ACHN (cell line): ENCODE measurements at regions not wholly inside any gene's neighbourhood (a gene's known extent, or its start where the extent isn't known, plus 50 kb on each side); places are given as distances from the start of the nearest gene placed in this dataset.
"Not testable (repeated sequence)": the region's sequence is repeated elsewhere in the genome, so short reads cannot be mapped to it uniquely, and the experiment has no call there.

Source experiments
- DNase-seq: peaks from one replicate; pipeline ENCODE4 v3.0.0-alpha.2; 2015
- in situ Hi-C: cut with HindIII; loops from 2 replicates; pipeline ENCODE4 v1.10.0; 2017; ENCODE audit warnings: low sequenced_read_pairs, low pct_ligation_motif_present, low pct_unique_long_range_greater_than_20kb

DNA sequence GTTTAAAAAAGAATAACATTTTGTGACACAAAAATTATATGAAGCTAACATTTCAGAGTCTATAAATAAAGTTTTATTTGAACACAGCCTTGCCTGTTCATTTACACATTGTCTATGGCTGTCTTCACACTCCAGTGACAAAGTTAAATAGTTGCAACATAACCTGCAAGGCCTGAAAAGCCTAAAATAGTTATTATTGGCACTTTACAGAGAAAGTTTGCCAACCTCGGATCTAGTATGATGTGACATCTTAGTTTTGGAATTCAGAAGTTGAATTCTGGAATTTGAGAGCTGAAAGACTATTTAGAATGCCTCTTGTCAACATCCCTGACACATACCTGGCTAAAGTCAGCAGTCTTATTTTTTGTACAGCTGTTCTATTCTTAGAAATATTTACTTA is 68.3 kb downstream of the DYRK2 start:
- in situ Hi-C loops = no loop called here
- DNase-seq = peak; percentile 13

- DNase-seq, in situ Hi-C loops: not testable (repeated sequence)
These were observed 70.8 kb downstream of the DYRK2 start for GRCh38 chr12:67719303-67719702.

DNA sequence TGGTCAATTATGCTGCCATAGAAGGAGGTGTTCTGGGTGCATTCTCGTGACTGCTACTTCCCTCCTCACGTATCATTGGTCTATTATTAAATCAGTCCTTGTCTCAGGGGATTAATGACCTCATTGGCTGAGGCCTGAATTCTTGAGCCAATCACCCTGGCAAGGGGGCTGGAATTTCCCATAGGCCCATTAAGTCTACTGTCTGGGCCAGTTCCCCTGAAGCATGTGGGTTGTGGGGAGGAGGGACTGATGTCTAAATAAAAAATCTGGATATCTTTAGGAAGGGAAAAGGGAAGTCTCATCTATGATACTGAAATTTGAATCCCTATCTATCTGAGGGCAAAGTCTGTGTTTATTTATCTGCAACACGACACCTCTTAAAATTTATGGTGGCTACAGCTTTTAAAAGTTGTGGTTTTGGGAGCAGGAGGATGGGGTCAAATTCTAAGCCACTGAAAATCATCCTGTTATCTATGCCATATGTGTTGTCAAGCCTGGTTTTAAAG is 71.9 kb downstream of the DYRK2 start:
- in situ Hi-C loops = no loop called here
- DNase-seq = peak; percentile 15

GRCh38 chr12:67721248-67721647 is 72.7 kb downstream of the DYRK2 start:
- DNase-seq = no peak
- in situ Hi-C loops = no loop called here

DNA sequence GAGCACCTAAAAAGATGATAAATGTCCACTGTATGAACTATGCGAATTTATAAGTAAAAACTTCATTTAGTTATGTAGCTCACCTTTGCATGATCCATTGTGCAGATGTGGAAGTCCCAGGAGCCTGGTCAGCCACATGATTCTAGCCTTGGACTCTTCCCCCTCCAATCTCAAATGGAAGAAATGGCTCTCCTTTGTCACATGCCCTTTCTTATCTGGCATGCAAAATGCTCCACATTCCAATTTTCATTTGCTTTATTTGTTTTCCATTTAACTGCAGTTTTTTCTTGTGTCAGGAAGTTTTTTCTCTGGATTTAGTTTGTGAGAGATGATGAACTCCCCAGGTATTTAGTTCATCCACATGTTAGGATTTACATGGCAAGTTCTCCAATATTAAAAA is 73.8 kb downstream of the DYRK2 start:
- no peak for DNase-seq
- in situ Hi-C loops = no loop called here

DNA sequence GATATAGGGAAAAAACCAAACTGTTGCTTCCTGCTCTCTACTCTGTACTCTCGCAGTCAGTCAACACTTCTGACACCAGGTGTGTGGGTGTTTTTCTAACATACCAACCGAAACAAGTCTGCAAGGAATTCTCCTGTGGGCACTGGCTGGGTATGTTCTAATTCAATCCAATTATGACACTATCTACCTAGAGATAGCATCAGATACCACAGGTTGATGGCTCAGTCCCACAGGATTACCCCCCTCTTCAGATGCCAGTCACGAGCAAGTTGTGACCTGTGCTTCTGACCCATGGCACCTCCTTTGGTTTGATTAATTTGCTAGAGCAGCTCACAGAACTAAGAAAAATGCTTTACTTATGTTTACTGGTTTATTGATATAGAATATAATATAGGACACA is 78.3 kb downstream of the DYRK2 start:
- DNase-seq = no peak
- in situ Hi-C loops = no loop called here

GRCh38 chr12:67727702-67728666 is 79.4 kb downstream of the DYRK2 start:
- in situ Hi-C loops = no loop called here
- DNase-seq = no peak

- in situ Hi-C loops = no loop called here
These were observed 84.3 kb downstream of the DYRK2 start for GRCh38 chr12:67732857-67733256.

GRCh38 chr12:67735868-67736267 is 87.3 kb downstream of the DYRK2 start:
- in situ Hi-C loops = no loop called here
- no peak for DNase-seq

More at GRCh38 chr12:67732857-67733256, 84.3 kb downstream of the DYRK2 start:
- DNase-seq = no peak

- no peak for DNase-seq
- in situ Hi-C loops = no loop called here
These were observed 92.2 kb downstream of the DYRK2 start for GRCh38 chr12:67740711-67741110.

DNA sequence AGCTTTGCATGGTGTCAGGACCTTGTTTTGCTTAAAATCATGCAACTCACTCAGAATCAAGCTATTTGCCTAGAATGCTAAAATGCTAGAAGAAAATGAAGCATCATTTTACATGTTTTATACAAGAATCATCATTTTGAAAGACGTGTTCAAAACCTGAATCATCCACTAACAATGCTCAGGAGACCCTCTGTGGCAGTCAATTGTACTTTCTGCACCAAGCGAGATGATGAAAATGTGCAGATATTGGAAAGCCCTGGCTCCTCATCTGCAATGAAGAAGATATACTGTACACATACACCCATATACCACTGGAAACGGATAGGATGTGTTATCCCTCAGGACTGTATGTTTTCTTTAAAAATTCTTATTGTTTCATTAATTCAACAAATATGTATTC is 92.7 kb downstream of the DYRK2 start:
- in situ Hi-C loops = no loop called here
- DNase-seq = no peak

- DNase-seq = no peak
- in situ Hi-C loops = no loop called here
These were observed 93.9 kb downstream of the DYRK2 start for GRCh38 chr12:67742461-67742860.

DNA sequence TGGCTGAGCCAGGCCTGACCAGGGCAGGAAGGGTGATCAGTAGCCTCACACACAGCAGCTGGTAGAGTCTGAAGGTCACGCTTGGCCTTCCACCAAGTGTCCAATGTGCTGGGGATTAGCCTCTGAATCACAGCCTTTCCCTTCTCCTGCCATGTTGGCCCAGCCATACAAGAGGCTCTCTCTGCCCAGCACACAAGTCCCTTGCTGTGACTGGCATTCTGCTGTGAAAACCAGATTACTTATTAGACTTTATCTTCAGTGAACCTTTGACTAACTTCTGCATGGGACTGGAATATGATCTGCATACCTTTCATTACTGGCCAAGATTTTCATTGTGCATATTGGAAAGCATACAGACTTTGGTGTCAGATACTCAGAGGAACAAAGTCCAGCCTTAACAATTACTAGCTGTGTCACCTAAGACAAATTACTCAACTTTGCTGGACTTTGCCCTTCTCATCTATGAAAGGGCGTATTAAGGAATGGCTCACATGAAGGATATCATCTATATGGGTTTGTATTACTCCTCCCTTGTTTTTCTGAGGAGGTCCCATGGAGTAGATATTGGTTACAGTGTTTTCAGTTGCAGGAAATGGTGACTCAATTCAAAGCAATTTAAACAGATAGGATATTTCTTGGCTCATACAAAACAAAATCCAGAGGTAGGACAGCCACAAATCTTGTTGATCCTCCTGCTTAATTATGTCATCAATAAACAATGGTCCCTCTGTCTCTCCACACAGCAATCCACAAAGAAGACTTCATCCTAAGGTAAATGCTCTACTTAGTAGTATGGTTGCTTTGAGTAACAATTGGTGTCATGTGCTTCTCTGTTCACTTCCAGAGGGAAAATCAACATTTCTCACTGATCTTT is 99.6 kb downstream of the DYRK2 start:
- DNase-seq = peak; percentile 77

GRCh38 chr12:67748743-67749040 is 100.1 kb downstream of the DYRK2 start:
- in situ Hi-C loops = no loop called here
- DNase-seq = peak; percentile 28

More for the DNA sequence above, 99.6 kb downstream of the DYRK2 start:
- in situ Hi-C loops = no loop called here

GRCh38 chr12:67750513-67751183 is 102.1 kb downstream of the DYRK2 start:
- in situ Hi-C loops = no loop called here

GRCh38 chr12:67751381-67751928 is 102.9 kb downstream of the DYRK2 start:
- DNase-seq = no peak
- in situ Hi-C loops = no loop called here

More at GRCh38 chr12:67750513-67751183, 102.1 kb downstream of the DYRK2 start:
- no peak for DNase-seq

DNA sequence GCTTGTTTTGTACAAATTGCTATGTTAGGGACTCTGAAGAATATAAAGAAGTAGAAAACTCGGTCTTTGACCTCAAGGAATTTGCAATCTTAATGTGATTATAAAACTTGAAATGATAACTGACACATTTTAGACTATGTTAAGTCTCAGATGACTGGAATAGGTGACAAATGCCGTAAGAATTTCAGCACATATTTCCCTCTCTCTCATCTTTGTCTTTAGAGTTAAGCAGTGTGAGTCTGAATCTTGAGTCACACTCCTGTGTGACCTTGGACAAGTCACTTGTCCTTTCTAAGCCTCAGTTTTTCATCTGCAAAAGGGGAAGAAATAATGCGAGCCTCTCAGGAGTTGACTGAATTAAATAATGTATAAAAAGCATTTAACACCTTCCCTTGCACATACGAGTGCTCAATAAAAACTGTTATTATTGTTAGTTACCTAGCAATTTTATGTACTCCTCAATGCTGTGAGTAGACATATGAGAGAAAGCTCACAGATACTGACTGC is 103.7 kb downstream of the DYRK2 start:
- DNase-seq = peak; percentile 46
- in situ Hi-C loops = no loop called here

GRCh38 chr12:67754933-67755697 is 106.6 kb downstream of the DYRK2 start:
- no peak for DNase-seq
- in situ Hi-C loops = no loop called here
